Adrenal gland (tissue), 5 donors: ENCODE measurements at regions not wholly inside any gene's neighbourhood (a gene's known extent, or its start where the extent isn't known, plus 50 kb on each side); places are given as distances from the start of the nearest gene placed in this dataset.

Source experiments
- POLR2A ChIP-seq, 2 donors: fragments of 450-650 bp; IDR thresholded peaks; one replicate each; pipeline ENCODE4 v1.6.1; 2017; ENCODE audit warnings: antibody characterized with exemption in 2 of 2, mild to moderate bottlenecking in 2 of 2, moderate library complexity in 1 of 2
- TF ChIP-seq, protein P1 (sequence below), 6 experiments: fragments of 450-650 bp in 4 of 6; fragments of 200-600 bp in 2 of 6; sonication (generic) in 1 of 6; IDR thresholded peaks; 1 replicate in 5 of 6; 2 replicates in 1 of 6; pipeline versions ENCODE4 v1.5.1 to v1.8.0; 2016 to 2021; ENCODE audit warnings: antibody characterized with exemption in 6 of 6, mild to moderate bottlenecking in 2 of 6, moderate library complexity in 1 of 6
- donor health status: DM: no; HTN: no; CAD: no.

DNA sequence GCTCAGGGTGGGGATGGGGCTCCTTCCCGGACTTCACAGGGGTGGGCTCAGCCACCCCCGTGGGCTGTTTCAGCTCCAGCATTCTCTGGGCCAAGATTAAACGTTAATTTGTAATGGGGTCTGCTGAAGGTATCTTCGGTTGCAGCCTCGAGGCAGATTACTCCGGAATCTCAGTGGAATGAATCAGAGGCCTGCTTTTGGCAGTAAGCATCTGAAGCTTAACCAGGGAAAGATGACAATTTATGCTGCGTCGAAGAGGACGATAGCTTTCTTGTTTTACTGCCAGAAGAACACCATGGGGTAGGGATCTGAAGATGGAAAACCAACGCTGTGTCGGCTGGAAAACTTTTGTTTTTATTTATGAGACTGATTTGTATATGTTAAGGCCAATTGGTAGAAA, 129.2 kb upstream of the MSX1 start:
- TF ChIP-seq, protein P1, sequence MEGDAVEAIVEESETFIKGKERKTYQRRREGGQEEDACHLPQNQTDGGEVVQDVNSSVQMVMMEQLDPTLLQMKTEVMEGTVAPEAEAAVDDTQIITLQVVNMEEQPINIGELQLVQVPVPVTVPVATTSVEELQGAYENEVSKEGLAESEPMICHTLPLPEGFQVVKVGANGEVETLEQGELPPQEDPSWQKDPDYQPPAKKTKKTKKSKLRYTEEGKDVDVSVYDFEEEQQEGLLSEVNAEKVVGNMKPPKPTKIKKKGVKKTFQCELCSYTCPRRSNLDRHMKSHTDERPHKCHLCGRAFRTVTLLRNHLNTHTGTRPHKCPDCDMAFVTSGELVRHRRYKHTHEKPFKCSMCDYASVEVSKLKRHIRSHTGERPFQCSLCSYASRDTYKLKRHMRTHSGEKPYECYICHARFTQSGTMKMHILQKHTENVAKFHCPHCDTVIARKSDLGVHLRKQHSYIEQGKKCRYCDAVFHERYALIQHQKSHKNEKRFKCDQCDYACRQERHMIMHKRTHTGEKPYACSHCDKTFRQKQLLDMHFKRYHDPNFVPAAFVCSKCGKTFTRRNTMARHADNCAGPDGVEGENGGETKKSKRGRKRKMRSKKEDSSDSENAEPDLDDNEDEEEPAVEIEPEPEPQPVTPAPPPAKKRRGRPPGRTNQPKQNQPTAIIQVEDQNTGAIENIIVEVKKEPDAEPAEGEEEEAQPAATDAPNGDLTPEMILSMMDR (IDR thresholded peaks at IDR 0.05) = no peak
- TF ChIP-seq POLR2A (IDR thresholded peaks at IDR 0.05) = no peak
